ENCODE measurements at regions not wholly inside any gene's neighbourhood (a gene's known extent, or its start where the extent isn't known, plus 50 kb on each side); places are given as distances from the start of the nearest gene placed in this dataset.
"Not testable (repeated sequence)": the region's sequence is repeated elsewhere in the genome, so short reads cannot be mapped to it uniquely, and the experiment has no call there.

- not testable (repeated sequence) for TF ChIP-seq TAF1 (IDR thresholded peaks at IDR 0.05; ENCODE audit: low read depth); CTCF (IDR thresholded peaks at IDR 0.05; ENCODE audit: poor library complexity, severe bottlenecking); POLR2AphosphoS5 (IDR thresholded peaks at IDR 0.05)
Measured at GRCh38 chr3:145333427-145333826, 827.6 kb downstream of the PLOD2 start.
